Amniotic stem cell (primary cell): ENCODE measurements at regions not wholly inside any gene's neighbourhood (a gene's known extent, or its start where the extent isn't known, plus 50 kb on each side); places are given as distances from the start of the nearest gene placed in this dataset.
"Not testable (repeated sequence)": the region's sequence is repeated elsewhere in the genome, so short reads cannot be mapped to it uniquely, and the experiment has no call there.

Source experiments
- DNase-seq: peaks from one replicate; lab custom pipeline; 2025; lab: John Stamatoyannopoulos, UW

DNA sequence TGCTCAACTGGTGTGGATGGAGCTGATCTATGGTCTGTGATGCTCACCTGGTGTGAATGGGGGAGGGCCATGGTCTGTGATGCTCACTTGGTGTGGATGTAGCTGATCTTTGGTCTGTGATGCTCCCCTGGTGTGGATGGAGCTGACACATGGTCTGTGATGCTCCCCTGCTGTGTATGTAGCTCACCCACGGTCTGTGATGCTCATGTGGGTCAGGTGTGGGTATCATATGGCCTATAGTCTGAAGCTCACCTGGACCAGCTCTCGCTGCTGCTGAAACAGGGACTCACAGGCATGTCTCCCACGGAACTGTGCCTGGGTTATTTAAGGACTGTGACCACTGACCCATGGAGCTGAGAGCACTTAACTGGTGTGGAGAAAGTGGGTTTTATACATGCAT is 109.7 kb downstream of the CRLF2 start:
- no peak for DNase-seq

DNA sequence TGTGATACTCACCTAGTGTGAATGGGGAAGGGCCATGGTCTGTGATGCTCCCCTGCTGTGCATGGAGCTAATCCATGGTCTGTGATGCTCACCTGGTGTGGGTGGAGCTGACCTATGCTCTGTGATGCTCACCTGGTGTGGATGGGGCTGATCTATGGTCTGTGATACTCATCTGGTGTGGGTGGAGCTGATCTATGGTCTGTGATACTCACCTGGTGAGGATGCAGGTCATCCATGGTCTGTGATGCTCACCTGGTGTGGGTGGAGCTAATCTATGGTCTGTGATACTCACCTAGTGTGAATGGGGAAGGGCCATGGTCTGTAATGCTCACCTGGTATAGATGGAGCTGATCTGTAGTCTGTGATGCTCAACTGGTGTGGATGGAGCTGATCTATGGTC is 110.2 kb downstream of the CRLF2 start:
- DNase-seq: not testable (repeated sequence)

DNA sequence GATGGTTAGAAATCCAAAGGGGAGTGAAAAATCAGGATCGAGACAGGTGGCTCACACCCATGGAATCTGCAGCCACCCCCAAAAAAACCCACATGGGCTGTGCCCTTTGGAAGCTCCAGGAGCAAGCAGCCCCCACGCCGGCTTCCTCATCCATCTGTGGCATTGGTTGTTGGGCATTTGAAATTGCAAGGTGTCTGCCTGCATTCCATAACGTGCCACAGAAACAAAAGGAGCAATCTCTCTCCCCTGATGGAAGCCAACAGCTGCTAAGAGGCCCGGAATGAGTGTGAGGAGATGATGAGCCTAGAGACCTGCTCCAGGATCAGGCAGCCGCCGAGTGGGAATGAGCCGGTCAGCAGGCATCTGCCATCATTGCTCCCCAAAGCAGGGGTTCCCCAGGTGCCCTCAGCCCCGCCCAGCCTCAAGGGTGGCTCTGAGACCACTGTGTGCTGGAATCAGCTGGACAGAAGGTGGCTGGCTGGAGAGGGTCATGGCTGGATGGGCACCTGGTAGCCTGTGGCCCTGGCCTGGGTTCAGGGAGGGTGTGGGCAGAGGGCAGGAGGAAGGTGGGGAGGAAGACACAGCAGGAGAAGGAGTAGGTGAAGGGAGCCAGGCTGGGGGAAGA is 113.2 kb downstream of the CRLF2 start:
- DNase-seq: no peak

GRCh38 chrX:1097328-1097727 is 115.1 kb downstream of the CRLF2 start:
- DNase-seq: no peak

GRCh38 chrX:1094566-1095333 is 117.7 kb downstream of the CRLF2 start:
- no peak for DNase-seq

GRCh38 chrX:1093586-1094421 is 118.6 kb downstream of the CRLF2 start:
- no peak for DNase-seq

DNA sequence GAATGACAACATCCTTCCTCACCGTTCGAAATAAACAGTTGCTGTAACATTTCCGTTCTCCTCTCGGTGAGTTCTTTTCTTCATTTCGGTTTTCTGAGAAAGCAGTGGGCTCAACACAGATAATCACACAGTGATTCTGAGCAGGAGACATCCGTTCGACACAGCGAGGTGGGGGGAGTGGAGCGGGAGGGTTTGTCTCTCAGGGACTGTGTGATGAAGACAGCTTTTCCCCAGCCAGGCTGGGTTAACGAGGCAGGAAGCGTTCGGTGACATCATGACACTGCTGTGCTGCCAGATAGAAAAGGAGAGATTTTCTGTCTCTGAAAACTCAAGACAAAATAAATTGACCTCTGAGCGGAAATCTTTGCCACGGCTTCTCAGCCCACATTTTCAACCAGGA is 119.3 kb downstream of the CRLF2 start:
- no peak for DNase-seq

- DNase-seq: no peak
Observed at GRCh38 chrX:1086444-1087409, 125.7 kb downstream of the CRLF2 start.

GRCh38 chrX:1085871-1086270 is 126.6 kb downstream of the CRLF2 start:
- not testable (repeated sequence) for DNase-seq

- no peak for DNase-seq
Observed at GRCh38 chrX:1084689-1085088, 127.8 kb downstream of the CRLF2 start.

DNA sequence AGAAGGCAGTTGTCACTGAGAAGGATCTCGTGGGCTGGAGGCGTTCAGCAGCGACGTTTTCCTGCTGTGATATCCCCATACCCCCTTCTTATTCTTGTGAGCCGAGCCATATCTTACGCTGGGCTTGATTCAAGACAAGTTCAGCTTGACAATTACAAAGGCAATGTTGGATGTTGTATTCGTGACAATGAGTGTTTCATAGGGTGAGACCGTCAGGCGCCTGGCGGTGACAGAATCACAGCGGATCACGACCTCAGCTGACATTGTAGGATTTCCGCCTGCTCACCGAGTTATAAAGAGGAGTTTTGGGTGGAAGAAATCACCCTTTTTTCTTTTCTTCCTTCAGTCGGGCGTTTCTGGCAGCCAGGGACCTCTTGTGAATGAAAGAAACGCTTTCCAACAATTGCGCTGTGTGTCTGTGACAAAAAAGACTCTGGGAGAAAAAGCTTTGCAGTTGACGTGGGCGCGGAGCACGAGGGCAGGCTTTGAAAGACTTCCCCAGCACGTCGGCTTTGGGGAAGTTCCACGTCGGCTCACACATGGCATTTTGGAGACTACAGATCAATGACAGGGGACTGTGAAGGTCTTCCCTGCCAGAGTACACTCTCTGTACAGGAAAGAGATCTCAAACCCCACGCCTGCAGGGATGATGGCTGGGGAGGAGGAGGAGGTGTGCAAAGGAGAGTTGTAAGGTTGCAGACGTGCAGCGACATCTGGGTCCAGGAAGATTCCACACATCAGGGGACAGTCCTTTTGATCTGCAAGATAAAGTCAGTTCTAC is 135.4 kb downstream of the CRLF2 start:
- DNase-seq: no peak

GRCh38 chrX:1075741-1076140 is 136.7 kb downstream of the CRLF2 start:
- DNase-seq: no peak

GRCh38 chrX:1075156-1075555 is 137.3 kb downstream of the CRLF2 start:
- DNase-seq: no peak

DNA sequence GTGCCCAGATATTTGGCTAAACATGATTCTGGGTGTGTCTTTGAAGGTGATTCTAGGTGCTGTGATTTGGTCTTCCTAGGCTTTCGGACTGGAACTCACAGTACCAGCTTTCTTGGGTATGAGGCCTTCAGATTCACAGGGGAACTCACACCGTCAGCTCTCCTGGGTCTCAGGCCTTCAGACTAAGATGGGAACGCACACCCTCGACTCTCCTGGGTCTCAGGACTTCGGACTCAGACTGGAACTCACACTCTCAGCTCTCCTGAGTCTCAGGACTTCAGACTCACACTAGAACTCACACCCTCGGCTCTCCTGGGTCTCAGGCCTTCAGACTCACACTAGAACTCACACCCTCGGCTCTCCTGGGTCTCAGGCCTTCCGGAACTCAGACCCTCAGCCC is 137.7 kb downstream of the CRLF2 start:
- DNase-seq: no peak

DNA sequence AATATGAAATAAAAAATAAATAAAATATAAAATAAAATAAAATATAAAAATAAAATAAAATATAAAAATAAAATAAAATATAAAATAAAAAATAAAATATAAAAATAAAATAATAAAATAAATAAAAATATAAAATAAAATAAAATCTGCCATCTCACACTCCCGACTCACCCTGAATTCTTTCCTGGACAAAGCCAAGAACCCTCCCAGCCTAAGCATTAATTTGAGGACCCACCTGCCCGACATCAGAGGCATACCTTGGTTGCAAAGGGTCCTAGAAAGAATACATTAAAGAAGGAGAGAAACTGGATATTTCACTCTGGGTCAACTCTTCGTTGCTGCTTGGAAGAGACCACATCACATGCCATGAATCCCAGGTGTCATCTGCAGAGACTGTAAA is 138.3 kb downstream of the CRLF2 start:
- DNase-seq: no peak

GRCh38 chrX:1072637-1073377 is 139.6 kb downstream of the CRLF2 start:
- DNase-seq: no peak

- no peak for DNase-seq
Observed at GRCh38 chrX:1071351-1071750, 141.1 kb downstream of the CRLF2 start.

DNA sequence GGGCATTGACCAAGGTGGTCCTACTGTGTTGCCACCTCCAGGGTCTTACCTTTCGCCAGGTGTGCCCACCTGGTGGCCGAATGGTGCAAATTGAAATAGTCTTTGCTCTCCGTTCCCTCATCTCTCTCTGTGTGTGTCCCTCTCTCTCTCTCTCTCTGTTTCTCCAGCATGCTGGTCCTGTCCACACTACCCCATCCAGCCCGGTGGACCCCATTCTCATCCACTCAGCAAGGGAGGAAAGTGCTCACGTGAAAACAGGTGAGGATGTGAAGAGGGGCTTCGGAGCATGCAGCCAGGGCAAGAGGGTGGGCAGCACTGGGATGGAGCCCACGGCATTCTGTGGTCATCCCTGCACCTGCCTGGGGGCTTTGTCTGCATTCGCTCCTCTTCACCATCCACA is 150.1 kb downstream of the CRLF2 start:
- DNase-seq: no peak

DNA sequence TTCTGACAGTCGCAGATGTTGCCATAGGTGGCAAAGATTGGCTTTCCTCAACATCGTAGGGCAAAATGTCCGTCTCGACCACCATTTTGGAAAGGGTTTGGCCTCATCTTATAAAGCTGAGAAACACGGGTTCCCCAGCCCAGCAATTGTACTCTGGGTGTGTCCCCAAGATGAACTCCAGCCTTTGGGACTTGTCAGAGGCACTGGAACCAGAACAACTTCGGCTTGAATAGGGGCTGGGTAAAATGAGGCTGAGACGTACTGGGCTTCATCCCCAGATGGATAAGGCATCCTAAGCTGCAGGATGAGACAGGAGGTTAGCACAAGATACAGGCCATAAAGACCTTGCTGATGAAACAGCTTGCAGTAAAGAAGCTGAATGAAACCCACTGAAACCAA is 151.9 kb downstream of the CRLF2 start:
- no peak for DNase-seq
